ENCODE measurements at regions not wholly inside any gene's neighbourhood (a gene's known extent, or its start where the extent isn't known, plus 50 kb on each side); places are given as distances from the start of the nearest gene placed in this dataset.

DNA sequence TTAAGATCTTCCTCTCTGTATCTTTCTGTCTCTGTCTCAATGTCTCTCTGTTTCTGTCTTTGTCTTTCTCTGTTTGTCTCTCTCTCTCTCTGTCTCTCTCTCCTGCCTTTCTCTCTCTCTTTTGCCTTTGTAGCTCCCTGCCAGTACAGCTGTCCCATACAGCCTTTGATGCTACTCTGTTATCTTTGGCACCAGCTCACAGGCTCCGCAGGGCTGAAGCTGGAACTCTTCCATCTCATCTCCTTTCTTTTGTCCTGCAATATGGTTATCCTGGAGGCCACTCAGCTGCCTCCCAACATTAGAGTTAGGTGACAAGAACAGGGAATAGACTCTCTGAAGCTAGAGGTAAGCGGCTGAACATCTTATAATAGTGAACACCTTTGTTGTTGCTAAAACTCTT is 354.3 kb upstream of the NEGR1 start:
- no peak overlapping the region for H3K9ac ChIP-seq
- H3K4me1 ChIP-seq (ENCODE audit: insufficient read depth), result no peaks in the 10 kb centered on the region
- DNase-seq, result no peak
- H3F3A ChIP-seq (ENCODE audit: insufficient read depth), result no peaks in the 10 kb centered on the region
- in situ Hi-C loops (cut with MboI), result no loop called here
- no peaks in the 10 kb centered on the region for H3K79me2 ChIP-seq (ENCODE audit: insufficient read depth)
- TF ChIP-seq EZH2phosphoT487 (IDR thresholded peaks at IDR 0.05; ENCODE audit: insufficient read depth, low read depth) (no peak), EZH2 (IDR thresholded peaks at IDR 0.05; ENCODE audit: insufficient read depth, poor library complexity, severe bottlenecking) (no peak)
- H4K20me1 ChIP-seq (ENCODE audit: insufficient read depth), result no peaks in the 10 kb centered on the region
- WGBS, 2 experiments (ENCODE audit: low coverage in 1 of 2, low lambda C conversion rate in 2 of 2, missing lambda C conversion rate in 2 of 2), result 83 to 89% methylated on average over 2 of the region's 2 CpGs
- H3K27ac ChIP-seq, result no peak overlapping the region
- no peak overlapping the region for H2AFZ ChIP-seq
- no peaks in the 10 kb centered on the region for H3K36me3 ChIP-seq (ENCODE audit: low read depth)
- no peak overlapping the region for H3K4me2 ChIP-seq (ENCODE audit: unreplicated experiment)
- 0 out of 2 replicates have a peak, but pooled peaks cover 8% of the 10 kb centered on the region for H3K9me2 ChIP-seq (ENCODE audit: insufficient read depth)
- no peak overlapping the region for H3K4me3 ChIP-seq
- H3K27me3 ChIP-seq (replicated peaks; ENCODE audit: insufficient read depth), result peaks cover 10% of the 10 kb centered on the region; the same call in 1 of the 2 replicates
- H3K9me3 ChIP-seq (ENCODE audit: low read depth), result no peaks in the 10 kb centered on the region

DNA sequence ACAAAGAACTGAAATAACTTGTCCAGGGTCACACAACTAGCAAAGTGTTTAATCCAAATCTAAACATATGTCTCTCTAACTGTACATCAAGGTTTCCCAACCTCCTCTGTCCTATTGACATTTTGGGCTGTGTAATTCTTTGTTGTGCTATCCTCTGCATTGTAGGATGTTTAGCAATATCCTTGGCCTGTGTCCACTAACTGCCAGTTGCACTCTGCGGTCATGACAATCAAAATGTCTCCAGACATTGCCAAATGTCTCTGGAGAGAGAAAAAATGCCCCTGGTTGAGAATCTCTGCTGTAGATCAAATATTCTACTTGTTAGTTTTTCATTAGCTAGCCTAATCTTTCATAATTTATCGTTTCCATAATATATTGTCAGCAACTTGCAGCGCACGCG is 353.4 kb upstream of the NEGR1 start:
- in situ Hi-C loops (cut with MboI), result no loop called here
- no peak overlapping the region for H3K4me3 ChIP-seq

DNA sequence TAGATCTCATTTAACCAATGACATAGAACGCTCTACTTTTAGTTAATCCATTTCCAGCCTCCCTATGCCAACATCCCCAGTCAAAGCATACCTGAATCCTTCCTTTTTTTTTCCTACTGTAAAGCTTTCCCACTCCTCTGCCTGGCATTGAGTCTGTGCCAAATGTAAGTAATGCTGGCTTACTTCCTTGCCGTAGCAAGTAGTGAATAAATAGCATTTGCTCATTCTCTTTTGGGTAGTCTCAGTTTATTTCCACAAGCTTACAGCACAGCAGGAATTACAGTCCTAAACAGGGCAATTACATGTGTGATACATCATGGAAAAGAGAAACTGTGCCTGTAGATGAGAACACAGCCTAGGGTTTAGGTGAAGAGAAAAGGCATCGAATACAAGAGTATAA is 352.6 kb upstream of the NEGR1 start:
- no peak for TF ChIP-seq EZH2 (IDR thresholded peaks at IDR 0.05; ENCODE audit: insufficient read depth, poor library complexity, severe bottlenecking)
- no peak for TF ChIP-seq EZH2phosphoT487 (IDR thresholded peaks at IDR 0.05; ENCODE audit: insufficient read depth, low read depth)
- H3K4me3 ChIP-seq, result no peak overlapping the region
- H3K27me3 ChIP-seq (replicated peaks; ENCODE audit: insufficient read depth), result peaks cover 10% of the 10 kb centered on the region; the same call in 1 of the 2 replicates
- H3K4me2 ChIP-seq (ENCODE audit: unreplicated experiment), result no peak overlapping the region
- no peak overlapping the region for H3K27ac ChIP-seq
- no peaks in the 10 kb centered on the region for H4K20me1 ChIP-seq (ENCODE audit: insufficient read depth)
- H2AFZ ChIP-seq, result no peak overlapping the region
- 0 out of 2 replicates have a peak, but pooled peaks cover 8% of the 10 kb centered on the region for H3K9me2 ChIP-seq (ENCODE audit: insufficient read depth)
- H3K36me3 ChIP-seq (ENCODE audit: low read depth), result no peaks in the 10 kb centered on the region
- in situ Hi-C loops (cut with MboI), result no loop called here
- no peaks in the 10 kb centered on the region for H3K79me2 ChIP-seq (ENCODE audit: insufficient read depth)
- no peak for DNase-seq
- no peaks in the 10 kb centered on the region for H3K4me1 ChIP-seq (ENCODE audit: insufficient read depth)
- WGBS, 2 experiments (ENCODE audit: low coverage in 1 of 2, low lambda C conversion rate in 2 of 2, missing lambda C conversion rate in 2 of 2), result 77 to 82% methylated on average over 3 of the region's 3 CpGs
- H3K9ac ChIP-seq, result no peak overlapping the region
- no peaks in the 10 kb centered on the region for H3F3A ChIP-seq (ENCODE audit: insufficient read depth)
- H3K9me3 ChIP-seq (ENCODE audit: low read depth), result no peaks in the 10 kb centered on the region

More for the DNA sequence above, 353.4 kb upstream of the NEGR1 start:
- TF ChIP-seq EZH2 (IDR thresholded peaks at IDR 0.05; ENCODE audit: insufficient read depth, poor library complexity, severe bottlenecking) (no peak), EZH2phosphoT487 (IDR thresholded peaks at IDR 0.05; ENCODE audit: insufficient read depth, low read depth) (no peak)
- H3K27ac ChIP-seq, result no peak overlapping the region
- H4K20me1 ChIP-seq (ENCODE audit: insufficient read depth), result no peaks in the 10 kb centered on the region
- H3K9me2 ChIP-seq (ENCODE audit: insufficient read depth), result 0 out of 2 replicates have a peak, but pooled peaks cover 8% of the 10 kb centered on the region
- H3K9ac ChIP-seq, result no peak overlapping the region
- H3F3A ChIP-seq (ENCODE audit: insufficient read depth), result no peaks in the 10 kb centered on the region
- H3K4me2 ChIP-seq (ENCODE audit: unreplicated experiment), result no peak overlapping the region
- H3K4me1 ChIP-seq (ENCODE audit: insufficient read depth), result no peaks in the 10 kb centered on the region
- no peaks in the 10 kb centered on the region for H3K36me3 ChIP-seq (ENCODE audit: low read depth)
- H3K9me3 ChIP-seq (ENCODE audit: low read depth), result no peaks in the 10 kb centered on the region
- no peak overlapping the region for H2AFZ ChIP-seq
- peaks cover 10% of the 10 kb centered on the region; the same call in 1 of the 2 replicates for H3K27me3 ChIP-seq (replicated peaks; ENCODE audit: insufficient read depth)
- DNase-seq, result peak; percentile 13
- H3K79me2 ChIP-seq (ENCODE audit: insufficient read depth), result no peaks in the 10 kb centered on the region
- WGBS, 2 experiments (ENCODE audit: low coverage in 1 of 2, low lambda C conversion rate in 2 of 2, missing lambda C conversion rate in 2 of 2), result 57% methylated on average over 5 of the region's 5 CpGs

DNA sequence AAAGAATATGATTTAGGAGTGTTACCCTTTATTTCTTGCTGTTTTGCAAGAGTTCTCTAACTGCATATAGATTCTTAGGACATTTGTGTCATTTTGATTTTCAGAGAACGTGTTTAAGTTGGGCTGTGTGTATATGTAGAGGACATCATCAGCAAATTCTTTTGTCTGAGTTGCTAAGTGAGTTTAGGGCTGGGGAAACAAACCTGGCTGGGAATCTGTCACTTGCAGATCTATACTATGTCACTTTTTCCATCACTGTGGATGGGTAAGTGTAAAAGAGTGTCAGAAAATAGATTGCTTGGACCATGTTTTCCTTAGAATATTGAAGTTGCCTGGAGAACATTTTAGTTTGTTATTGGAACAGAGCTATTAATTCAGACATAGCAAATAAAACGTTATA is 349.1 kb upstream of the NEGR1 start:
- Histone ChIP-seq H3K27ac (no peak overlapping the region), H4K20me1 (ENCODE audit: insufficient read depth) (no peaks in the 10 kb centered on the region), H3K9ac (no peak overlapping the region), H2AFZ (no peak overlapping the region), H3K9me3 (ENCODE audit: low read depth) (no peaks in the 10 kb centered on the region), H3K4me1 (ENCODE audit: insufficient read depth) (no peaks in the 10 kb centered on the region), H3K4me2 (ENCODE audit: unreplicated experiment) (no peak overlapping the region), H3F3A (ENCODE audit: insufficient read depth) (no peaks in the 10 kb centered on the region), H3K79me2 (ENCODE audit: insufficient read depth) (no peaks in the 10 kb centered on the region), H3K36me3 (ENCODE audit: low read depth) (no peaks in the 10 kb centered on the region), H3K9me2 (ENCODE audit: insufficient read depth) (no peaks in the 10 kb centered on the region), H3K27me3 (replicated peaks; ENCODE audit: insufficient read depth) (0 out of 2 replicates have a peak, but pooled peaks cover 4% of the 10 kb centered on the region), H3K4me3 (no peak overlapping the region)
- in situ Hi-C loops (cut with MboI), result no loop called here
- TF ChIP-seq EZH2 (IDR thresholded peaks at IDR 0.05; ENCODE audit: insufficient read depth, poor library complexity, severe bottlenecking) (no peak), EZH2phosphoT487 (IDR thresholded peaks at IDR 0.05; ENCODE audit: insufficient read depth, low read depth) (no peak)
- DNase-seq, result no peak
- WGBS, 2 experiments (ENCODE audit: low coverage in 1 of 2, low lambda C conversion rate in 2 of 2, missing lambda C conversion rate in 2 of 2), result 27 to 43% methylated on average over 2 of the region's 2 CpGs

DNA sequence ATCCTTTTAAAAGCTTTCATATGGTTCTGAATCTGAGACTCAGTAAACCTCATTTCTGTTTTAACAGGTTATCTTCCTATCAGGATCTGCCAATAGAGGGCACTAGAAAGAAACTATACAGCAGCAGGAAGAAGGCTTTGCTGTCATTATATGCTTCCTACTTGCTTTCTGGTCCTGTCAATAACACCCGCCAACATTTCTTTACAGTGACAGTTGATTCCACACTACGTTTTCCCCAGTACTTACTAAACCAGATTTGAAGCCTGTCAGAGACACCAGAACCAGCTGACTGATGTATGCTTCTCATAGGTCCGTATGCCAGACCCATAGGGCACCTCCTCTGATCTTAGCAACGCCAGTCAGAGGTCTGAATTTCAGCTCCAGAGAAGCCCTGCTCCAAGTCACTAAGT is 341.0 kb upstream of the NEGR1 start:
- Histone ChIP-seq H3K27ac (no peak overlapping the region), H3K9me2 (ENCODE audit: insufficient read depth) (no peaks in the 10 kb centered on the region), H3K4me1 (ENCODE audit: insufficient read depth) (no peaks in the 10 kb centered on the region), H3K4me2 (ENCODE audit: unreplicated experiment) (peak overlapping the region; percentile 79), H4K20me1 (ENCODE audit: insufficient read depth) (no peaks in the 10 kb centered on the region), H3K9me3 (ENCODE audit: low read depth) (no peaks in the 10 kb centered on the region), H3K9ac (no peak overlapping the region), H3K4me3 (peak overlapping the region; percentile 63), H3F3A (ENCODE audit: insufficient read depth) (no peaks in the 10 kb centered on the region), H3K79me2 (ENCODE audit: insufficient read depth) (no peaks in the 10 kb centered on the region), H3K27me3 (replicated peaks; ENCODE audit: insufficient read depth) (no peaks in the 10 kb centered on the region), H2AFZ (peak overlapping the region; percentile 83), H3K36me3 (ENCODE audit: low read depth) (no peaks in the 10 kb centered on the region)
- WGBS, 2 experiments (ENCODE audit: low coverage in 1 of 2, low lambda C conversion rate in 2 of 2, missing lambda C conversion rate in 2 of 2), result 17 to 35% methylated on average over 4 of the region's 4 CpGs
- in situ Hi-C loops (cut with MboI), result no loop called here
- DNase-seq, result peak; percentile 61
- TF ChIP-seq EZH2phosphoT487 (IDR thresholded peaks at IDR 0.05; ENCODE audit: insufficient read depth, low read depth) (no peak), EZH2 (IDR thresholded peaks at IDR 0.05; ENCODE audit: insufficient read depth, poor library complexity, severe bottlenecking) (no peak)
